Mammary epithelial cell (primary cell): ENCODE measurements at regions not wholly inside any gene's neighbourhood (a gene's known extent, or its start where the extent isn't known, plus 50 kb on each side); places are given as distances from the start of the nearest gene placed in this dataset.

Experiments
- CTCF ChIP-seq, 2 donors: IDR thresholded peaks in 1 of 2; conservative IDR thresholded peaks in 1 of 2; 2 replicates each; pipeline ENCODE4 v1.5.1; 2011 to 2012; ENCODE audit warnings: inconsistent platforms in 2 of 2, low read length in 2 of 2, mild to moderate bottlenecking in 2 of 2, control low read depth in 1 of 2, low read depth in 1 of 2; ENCODE audit not compliant: insufficient read depth in 1 of 2; ENCODE audit errors: extremely low read depth in 1 of 2
- EZH2 ChIP-seq: IDR thresholded peaks from 2 replicates; pipeline ENCODE4 v1.6.1; 2012; ENCODE audit warnings: low read length, inconsistent platforms, borderline replicate concordance

GRCh38 chr1:222375701-222376100 is 172.2 kb downstream of the HHIPL2 start:
- TF ChIP-seq CTCF (conservative IDR thresholded peaks at IDR 0.05 in 1 of 2, IDR thresholded peaks at IDR 0.05 in 1 of 2; ENCODE audit: extremely low read depth in 1 of 2, insufficient read depth in 1 of 2, low read depth in 1 of 2, low read length in 2 of 2) (no peak), EZH2 (no peak)
